ENCODE measurements at regions not wholly inside any gene's neighbourhood (a gene's known extent, or its start where the extent isn't known, plus 50 kb on each side); places are given as distances from the start of the nearest gene placed in this dataset.

GRCh38 chr1:38641661-38642060 is 217.9 kb downstream of the RRAGC start:
- H3K4me3 ChIP-seq (ENCODE audit: low read depth, low read length) = no peak overlapping the region
- no peak for DNase-seq (ENCODE audit: low read depth)
- no peak for TF ChIP-seq CTCF (conservative IDR thresholded peaks at IDR 0.05; ENCODE audit: low read depth, low read length)

GRCh38 chr1:38640371-38640770 is 219.2 kb downstream of the RRAGC start:
- TF ChIP-seq CTCF (conservative IDR thresholded peaks at IDR 0.05; ENCODE audit: low read depth, low read length) = no peak
- no peak overlapping the region for H3K4me3 ChIP-seq (ENCODE audit: low read depth, low read length)
- DNase-seq (ENCODE audit: low read depth) = no peak

- H3K4me3 ChIP-seq (ENCODE audit: low read depth, low read length) = no peak overlapping the region
- no peak for DNase-seq (ENCODE audit: low read depth)
- TF ChIP-seq CTCF (conservative IDR thresholded peaks at IDR 0.05; ENCODE audit: low read depth, low read length) = no peak
Measured at GRCh38 chr1:38628241-38628640, 231.3 kb downstream of the RRAGC start.

- H3K4me3 ChIP-seq (ENCODE audit: low read depth, low read length) = no peak overlapping the region
- TF ChIP-seq CTCF (conservative IDR thresholded peaks at IDR 0.05; ENCODE audit: low read depth, low read length) = no peak
- DNase-seq (ENCODE audit: low read depth) = no peak
Measured at GRCh38 chr1:38625939-38626338, 233.6 kb downstream of the RRAGC start.

- DNase-seq (ENCODE audit: low read depth) = no peak
- TF ChIP-seq CTCF (conservative IDR thresholded peaks at IDR 0.05; ENCODE audit: low read depth, low read length) = no peak
- no peak overlapping the region for H3K4me3 ChIP-seq (ENCODE audit: low read depth, low read length)
Measured at GRCh38 chr1:38624336-38625039, 235.1 kb downstream of the RRAGC start.

- TF ChIP-seq CTCF (conservative IDR thresholded peaks at IDR 0.05; ENCODE audit: low read depth, low read length) = no peak
- no peak overlapping the region for H3K4me3 ChIP-seq (ENCODE audit: low read depth, low read length)
- DNase-seq (ENCODE audit: low read depth) = no peak
Measured at GRCh38 chr1:38623529-38623928, 236.0 kb downstream of the RRAGC start.

- TF ChIP-seq CTCF (conservative IDR thresholded peaks at IDR 0.05; ENCODE audit: low read depth, low read length) = no peak
- no peak overlapping the region for H3K4me3 ChIP-seq (ENCODE audit: low read depth, low read length)
- DNase-seq (ENCODE audit: low read depth) = no peak
Measured at GRCh38 chr1:38622197-38622596, 237.4 kb downstream of the RRAGC start.
